HG03571 (cell line): ENCODE measurements at regions not wholly inside any gene's neighbourhood (a gene's known extent, or its start where the extent isn't known, plus 50 kb on each side); places are given as distances from the start of the nearest gene placed in this dataset.
"Not testable (repeated sequence)": the region's sequence is repeated elsewhere in the genome, so short reads cannot be mapped to it uniquely, and the experiment has no call there.

ENCODE experiments used
- ATAC-seq: cut with Tn5 transposase; IDR thresholded peaks from one replicate; pipeline ENCODE4 v1.9.1; 2021; ENCODE audit not compliant: unreplicated experiment

- ATAC-seq = no peak
Observed at GRCh38 chr9:81083854-81084512, 605.4 kb downstream of the TLE1 start.

GRCh38 chr9:81083067-81083466, 606.3 kb downstream of the TLE1 start:
- no peak for ATAC-seq

- ATAC-seq = no peak
Observed at GRCh38 chr9:81082221-81082620, 607.1 kb downstream of the TLE1 start.

GRCh38 chr9:81080900-81081299, 608.4 kb downstream of the TLE1 start:
- no peak for ATAC-seq

- ATAC-seq = no peak
Observed at GRCh38 chr9:81080185-81080584, 609.2 kb downstream of the TLE1 start.

GRCh38 chr9:81079055-81079454, 610.3 kb downstream of the TLE1 start:
- no peak for ATAC-seq

- no peak for ATAC-seq
Observed at GRCh38 chr9:81078555-81078954, 610.8 kb downstream of the TLE1 start.

- ATAC-seq = no peak
Observed at GRCh38 chr9:81077572-81077971, 611.8 kb downstream of the TLE1 start.

GRCh38 chr9:81076131-81076530, 613.2 kb downstream of the TLE1 start:
- no peak for ATAC-seq

- no peak for ATAC-seq
Observed at GRCh38 chr9:81074221-81074620, 615.1 kb downstream of the TLE1 start.

- ATAC-seq = no peak
Observed at GRCh38 chr9:81073821-81074220, 615.5 kb downstream of the TLE1 start.

- no peak for ATAC-seq
Observed at GRCh38 chr9:81072758-81073157, 616.6 kb downstream of the TLE1 start.

- no peak for ATAC-seq
Observed at GRCh38 chr9:81071108-81071507, 618.2 kb downstream of the TLE1 start.

- no peak for ATAC-seq
Observed at GRCh38 chr9:81070689-81071088, 618.7 kb downstream of the TLE1 start.

GRCh38 chr9:81069923-81070322, 619.4 kb downstream of the TLE1 start:
- ATAC-seq = no peak

GRCh38 chr9:81069038-81069795, 620.1 kb downstream of the TLE1 start:
- ATAC-seq = no peak

GRCh38 chr9:81062995-81063394, 626.4 kb downstream of the TLE1 start:
- not testable (repeated sequence) for ATAC-seq

- no peak for ATAC-seq
Observed at GRCh38 chr9:81058782-81059181, 630.6 kb downstream of the TLE1 start.

GRCh38 chr9:81053298-81054025, 635.9 kb downstream of the TLE1 start:
- no peak for ATAC-seq

GRCh38 chr9:81052846-81053245, 636.5 kb downstream of the TLE1 start:
- no peak for ATAC-seq

GRCh38 chr9:81047280-81047679, 642.1 kb downstream of the TLE1 start:
- ATAC-seq = no peak

GRCh38 chr9:81045658-81046057, 643.7 kb downstream of the TLE1 start:
- no peak for ATAC-seq
